ENCODE measurements at regions not wholly inside any gene's neighbourhood (a gene's known extent, or its start where the extent isn't known, plus 50 kb on each side); places are given as distances from the start of the nearest gene placed in this dataset.

GRCh38 chr11:87451395-87451794 lies 413.7 kb downstream of the TMEM135 start (continued):
- TF ChIP-seq SIN3A (conservative IDR thresholded peaks at IDR 0.05 in 1 of 2, IDR thresholded peaks at IDR 0.05 in 1 of 2; ENCODE audit: low read depth in 1 of 2, low read length in 2 of 2) (no peak), FOSL1 (IDR thresholded peaks at IDR 0.05; ENCODE audit: insufficient read depth, low read depth, low read length) (no peak)
